Esophagus squamous epithelium (tissue), 5 donors: ENCODE measurements at regions not wholly inside any gene's neighbourhood (a gene's known extent, or its start where the extent isn't known, plus 50 kb on each side); places are given as distances from the start of the nearest gene placed in this dataset.

Experiments
- DNase-seq: peaks from one replicate; lab custom pipeline; 2025; lab: John Stamatoyannopoulos, UW
- H3K27ac ChIP-seq, 4 donors: fragments of 200-600 bp; sonication (generic); one replicate each; pipeline ENCODE4 v1.5.1; 2016 to 2019; ENCODE audit warnings: mild to moderate bottlenecking in 1 of 4
- H3K27me3 ChIP-seq, 4 donors: fragments of 200-600 bp; sonication (generic); 1 replicate in 3 of 4; 2 replicates in 1 of 4; pipeline versions ENCODE4 v1.5.1 to v1.6.0; 2017 to 2021; ENCODE audit warnings: antibody characterized with exemption in 1 of 4
- H3K36me3 ChIP-seq, 3 donors: fragments of 200-600 bp; sonication (generic); one replicate each; pipeline ENCODE4 v1.5.1; 2016 to 2019
- H3K4me1 ChIP-seq, 3 donors: fragments of 200-600 bp; sonication (generic); one replicate each; pipeline ENCODE4 v1.5.1; 2017 to 2019
- H3K4me3 ChIP-seq, 4 donors: fragments of 200-600 bp; sonication (generic); 1 replicate in 3 of 4; 2 replicates in 1 of 4; pipeline ENCODE4 v1.5.1; 2016 to 2019; ENCODE audit warnings: mild to moderate bottlenecking in 2 of 4, moderate library complexity in 1 of 4
- H3K9me3 ChIP-seq, 3 donors: fragments of 200-600 bp; sonication (generic); one replicate each; pipeline ENCODE4 v1.5.1; 2016 to 2019
- POLR2A ChIP-seq, 4 donors: fragments of 450-650 bp; IDR thresholded peaks; one replicate each; pipeline ENCODE4 v1.6.1; 2017; ENCODE audit warnings: antibody characterized with exemption in 4 of 4, mild to moderate bottlenecking in 4 of 4, moderate library complexity in 3 of 4
- WGBS, 2 donors: methylation state at CpG; one replicate each; pipeline ENCODE4 v1.1.5; 2018; 5-methylcytosine and 5-hydroxymethylcytosine counted together
- intact Hi-C: fragments of 100-400 bp; cut with DNase I; formaldehyde crosslinking; loops from one replicate; pipeline ENCODE4 v1.15.0; 2022
- TF ChIP-seq, protein P1 (sequence below), 6 experiments: fragments of 450-650 bp in 4 of 6; fragments of 200-600 bp in 2 of 6; sonication (generic) in 2 of 6; IDR thresholded peaks; one replicate each; pipeline ENCODE4 v1.5.1; 2016 to 2019; ENCODE audit warnings: antibody characterized with exemption in 6 of 6, mild to moderate bottlenecking in 4 of 6, moderate library complexity in 4 of 6
- donor health status: DM: yes; HTN: yes; CAD: no.

DNA sequence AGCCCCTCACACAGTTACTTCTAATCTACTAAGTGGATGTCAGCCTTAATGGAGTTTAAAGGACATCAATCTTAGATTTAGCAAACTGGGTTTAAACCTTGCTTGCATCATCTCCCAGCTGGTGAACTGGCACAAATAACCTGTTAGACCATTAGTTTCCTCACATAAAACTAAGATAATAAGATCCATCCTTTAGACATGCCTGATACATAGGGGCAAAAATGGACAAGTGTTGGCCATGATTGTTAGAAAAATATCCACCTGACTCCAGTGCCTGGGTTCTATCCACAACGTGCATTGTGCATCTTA lies 439.1 kb downstream of the TNS3 start:
- Histone ChIP-seq H3K4me3 (no peak overlapping the region), H3K4me1 (no peaks in the 10 kb centered on the region), H3K27me3 (no peaks in the 10 kb centered on the region), H3K27ac (no peak overlapping the region), H3K36me3 (no peaks in the 10 kb centered on the region), H3K9me3 (no peaks in the 10 kb centered on the region)
- DNase-seq = no peak
- intact Hi-C loops = no loop called here
- no peak for TF ChIP-seq POLR2A (IDR thresholded peaks at IDR 0.05)
- TF ChIP-seq, protein P1, sequence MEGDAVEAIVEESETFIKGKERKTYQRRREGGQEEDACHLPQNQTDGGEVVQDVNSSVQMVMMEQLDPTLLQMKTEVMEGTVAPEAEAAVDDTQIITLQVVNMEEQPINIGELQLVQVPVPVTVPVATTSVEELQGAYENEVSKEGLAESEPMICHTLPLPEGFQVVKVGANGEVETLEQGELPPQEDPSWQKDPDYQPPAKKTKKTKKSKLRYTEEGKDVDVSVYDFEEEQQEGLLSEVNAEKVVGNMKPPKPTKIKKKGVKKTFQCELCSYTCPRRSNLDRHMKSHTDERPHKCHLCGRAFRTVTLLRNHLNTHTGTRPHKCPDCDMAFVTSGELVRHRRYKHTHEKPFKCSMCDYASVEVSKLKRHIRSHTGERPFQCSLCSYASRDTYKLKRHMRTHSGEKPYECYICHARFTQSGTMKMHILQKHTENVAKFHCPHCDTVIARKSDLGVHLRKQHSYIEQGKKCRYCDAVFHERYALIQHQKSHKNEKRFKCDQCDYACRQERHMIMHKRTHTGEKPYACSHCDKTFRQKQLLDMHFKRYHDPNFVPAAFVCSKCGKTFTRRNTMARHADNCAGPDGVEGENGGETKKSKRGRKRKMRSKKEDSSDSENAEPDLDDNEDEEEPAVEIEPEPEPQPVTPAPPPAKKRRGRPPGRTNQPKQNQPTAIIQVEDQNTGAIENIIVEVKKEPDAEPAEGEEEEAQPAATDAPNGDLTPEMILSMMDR (IDR thresholded peaks at IDR 0.05) = no peak
- WGBS, 2 donors = 68 to 88% methylated on average over 1 of the region's 1 CpG

- DNase-seq = no peak
- no peaks in the 10 kb centered on the region for H3K27me3 ChIP-seq
- H3K9me3 ChIP-seq = no peaks in the 10 kb centered on the region
- intact Hi-C loops = no loop called here
- H3K4me1 ChIP-seq = no peaks in the 10 kb centered on the region
- H3K27ac ChIP-seq = no peak overlapping the region
- TF ChIP-seq, protein P1 (IDR thresholded peaks at IDR 0.05) = no peak
- no peak for TF ChIP-seq POLR2A (IDR thresholded peaks at IDR 0.05)
- 72 to 76% methylated on average over 10 of the region's 10 CpGs for WGBS, 2 donors
- no peak overlapping the region for H3K4me3 ChIP-seq
- H3K36me3 ChIP-seq = no peaks in the 10 kb centered on the region
These were observed 439.6 kb downstream of the TNS3 start for GRCh38 chr7:47142169-47142866.

DNA sequence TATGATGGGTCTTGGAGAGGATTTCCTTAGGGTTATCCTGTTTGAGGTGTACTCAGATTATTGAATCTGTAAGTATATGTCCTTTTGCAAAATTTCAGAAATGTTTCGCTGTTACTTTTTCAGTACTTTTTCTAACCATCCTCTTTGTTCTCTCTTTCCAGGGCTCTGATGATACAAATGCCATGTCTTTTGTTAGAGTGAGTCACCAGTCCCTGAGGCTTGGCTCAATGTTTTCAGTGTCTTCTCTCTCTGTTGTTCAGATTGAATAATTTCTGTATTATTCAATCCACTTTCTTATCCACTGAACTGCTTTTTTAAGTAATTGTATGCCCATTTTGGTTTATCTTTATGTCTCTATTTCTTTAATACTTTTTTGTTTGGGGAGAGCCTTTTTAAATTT lies 449.4 kb downstream of the TNS3 start:
- WGBS, 2 donors = 74 to 76% methylated on average over 1 of the region's 1 CpG
- intact Hi-C loops = no loop called here
- no peak for TF ChIP-seq POLR2A (IDR thresholded peaks at IDR 0.05)
- TF ChIP-seq, protein P1 (IDR thresholded peaks at IDR 0.05) = no peak

GRCh38 chr7:47128700-47129099 lies 453.2 kb downstream of the TNS3 start:
- no peaks in the 10 kb centered on the region for H3K36me3 ChIP-seq
- TF ChIP-seq POLR2A (IDR thresholded peaks at IDR 0.05) = no peak
- TF ChIP-seq, protein P1 (IDR thresholded peaks at IDR 0.05) = no peak
- H3K9me3 ChIP-seq = no peaks in the 10 kb centered on the region
- H3K4me3 ChIP-seq = no peak overlapping the region
- intact Hi-C loops = no loop called here
- no peaks in the 10 kb centered on the region for H3K4me1 ChIP-seq
- no peaks in the 10 kb centered on the region for H3K27me3 ChIP-seq
- DNase-seq = no peak
- H3K27ac ChIP-seq = no peak overlapping the region

More for the DNA sequence above, 449.4 kb downstream of the TNS3 start:
- Histone ChIP-seq H3K27ac (no peak overlapping the region), H3K4me1 (no peaks in the 10 kb centered on the region), H3K36me3 (no peaks in the 10 kb centered on the region), H3K9me3 (no peaks in the 10 kb centered on the region), H3K27me3 (no peaks in the 10 kb centered on the region), H3K4me3 (no peak overlapping the region)
- no peak for DNase-seq

GRCh38 chr7:47125529-47125928 lies 456.4 kb downstream of the TNS3 start:
- no peaks in the 10 kb centered on the region for H3K36me3 ChIP-seq
- TF ChIP-seq, protein P1 (IDR thresholded peaks at IDR 0.05) = no peak
- TF ChIP-seq POLR2A (IDR thresholded peaks at IDR 0.05) = no peak
- no peaks in the 10 kb centered on the region for H3K9me3 ChIP-seq
- H3K4me3 ChIP-seq = no peak overlapping the region
- no peak for DNase-seq
- WGBS, 2 donors = 81 to 85% methylated on average over 14 of the region's 14 CpGs
- H3K27me3 ChIP-seq = no peaks in the 10 kb centered on the region
- intact Hi-C loops = no loop called here
- H3K27ac ChIP-seq = no peak overlapping the region
- H3K4me1 ChIP-seq = no peaks in the 10 kb centered on the region
